ENCODE measurements at regions not wholly inside any gene's neighbourhood (a gene's known extent, or its start where the extent isn't known, plus 50 kb on each side); places are given as distances from the start of the nearest gene placed in this dataset.

DNA sequence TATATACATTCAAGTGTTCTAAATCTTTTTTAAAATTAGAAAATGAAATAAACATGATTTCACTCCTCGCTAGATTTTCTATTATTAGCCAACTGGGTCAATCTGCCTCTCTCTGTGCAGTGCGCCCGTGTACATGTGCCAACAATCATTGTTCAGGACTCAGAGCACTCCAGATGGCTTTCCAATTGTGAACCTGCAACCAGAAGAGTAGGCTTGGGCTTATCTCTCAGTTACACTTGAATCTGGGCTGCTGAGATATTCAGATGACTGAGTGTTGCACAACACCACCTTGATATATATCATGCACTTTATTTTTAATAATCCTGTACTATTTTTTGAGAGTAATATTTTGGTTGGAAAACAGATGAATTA is 184.0 kb upstream of the FSTL5 start (continued):
- TF ChIP-seq RAD21 (IDR thresholded peaks at IDR 0.05 in 1 of 2, conservative IDR thresholded peaks at IDR 0.05 in 1 of 2; ENCODE audit: low read depth in 2 of 2, low read length in 2 of 2) (no peak), YY1 (IDR thresholded peaks at IDR 0.05; ENCODE audit: low read depth, low read length) (no peak), TAF7 (optimal IDR thresholded peaks at IDR 0.05; ENCODE audit: borderline replicate concordance, low read depth, low read length) (no peak)
- TF ChIP-seq, protein P1, sequence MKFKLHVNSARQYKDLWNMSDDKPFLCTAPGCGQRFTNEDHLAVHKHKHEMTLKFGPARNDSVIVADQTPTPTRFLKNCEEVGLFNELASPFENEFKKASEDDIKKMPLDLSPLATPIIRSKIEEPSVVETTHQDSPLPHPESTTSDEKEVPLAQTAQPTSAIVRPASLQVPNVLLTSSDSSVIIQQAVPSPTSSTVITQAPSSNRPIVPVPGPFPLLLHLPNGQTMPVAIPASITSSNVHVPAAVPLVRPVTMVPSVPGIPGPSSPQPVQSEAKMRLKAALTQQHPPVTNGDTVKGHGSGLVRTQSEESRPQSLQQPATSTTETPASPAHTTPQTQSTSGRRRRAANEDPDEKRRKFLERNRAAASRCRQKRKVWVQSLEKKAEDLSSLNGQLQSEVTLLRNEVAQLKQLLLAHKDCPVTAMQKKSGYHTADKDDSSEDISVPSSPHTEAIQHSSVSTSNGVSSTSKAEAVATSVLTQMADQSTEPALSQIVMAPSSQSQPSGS (IDR thresholded peaks at IDR 0.05; ENCODE audit: low read length), result no peak

Data from H1 (cell line).